ENCODE measurements at regions not wholly inside any gene's neighbourhood (a gene's known extent, or its start where the extent isn't known, plus 50 kb on each side); places are given as distances from the start of the nearest gene placed in this dataset.

- no peaks in the 10 kb centered on the region for H3K27me3 ChIP-seq (ENCODE audit: control insufficient read depth in 3 of 3, insufficient read depth in 3 of 3, low read length in 3 of 3)
- FAIRE-seq = no peak
- no peak overlapping the region for H3K27ac ChIP-seq (ENCODE audit: low read depth in 1 of 3, low read length in 2 of 3)
- H3K4me1 ChIP-seq (ENCODE audit: control insufficient read depth in 3 of 3, insufficient read depth in 2 of 3, low read depth in 1 of 3, low read length in 2 of 3) = no peaks in the 10 kb centered on the region
- no peak for DNase-seq
- H3K36me3 ChIP-seq (ENCODE audit: control insufficient read depth in 3 of 3, insufficient read depth in 2 of 3, low read depth in 1 of 3, low read length in 3 of 3) = no peaks in the 10 kb centered on the region
- no peak overlapping the region for H3K4me3 ChIP-seq (ENCODE audit: low read depth in 1 of 3, low read length in 3 of 3)
- H3K9me3 ChIP-seq (ENCODE audit: control insufficient read depth in 2 of 2, insufficient read depth in 1 of 2, low read depth in 1 of 2, low read length in 1 of 2) = no peaks in the 10 kb centered on the region
Observed at GRCh38 chr4:28386776-28387175, 1526.1 kb downstream of the STIM2 start.

GRCh38 chr4:28388471-28388870, 1527.8 kb downstream of the STIM2 start:
- Histone ChIP-seq H3K27ac (ENCODE audit: low read depth in 1 of 3, low read length in 2 of 3) (no peak overlapping the region), H3K36me3 (ENCODE audit: control insufficient read depth in 3 of 3, insufficient read depth in 2 of 3, low read depth in 1 of 3, low read length in 3 of 3) (no peaks in the 10 kb centered on the region), H3K27me3 (ENCODE audit: control insufficient read depth in 3 of 3, insufficient read depth in 3 of 3, low read length in 3 of 3) (no peaks in the 10 kb centered on the region), H3K9me3 (ENCODE audit: control insufficient read depth in 2 of 2, insufficient read depth in 1 of 2, low read depth in 1 of 2, low read length in 1 of 2) (no peaks in the 10 kb centered on the region), H3K4me1 (ENCODE audit: control insufficient read depth in 3 of 3, insufficient read depth in 2 of 3, low read depth in 1 of 3, low read length in 2 of 3) (no peaks in the 10 kb centered on the region), H3K4me3 (ENCODE audit: low read depth in 1 of 3, low read length in 3 of 3) (no peak overlapping the region)
- WGBS, 3 donors = 47 to 63% (median 59%) methylated on average over 2 of the region's 2 CpGs
- FAIRE-seq (no peak), DNase-seq (no peak)

- no peak for FAIRE-seq
- 67 to 77% (median 73%) methylated on average over 4 of the region's 4 CpGs for WGBS, 3 donors
- H3K4me3 ChIP-seq (ENCODE audit: low read depth in 1 of 3, low read length in 3 of 3) = no peak overlapping the region
- DNase-seq = no peak
- no peaks in the 10 kb centered on the region for H3K4me1 ChIP-seq (ENCODE audit: control insufficient read depth in 3 of 3, insufficient read depth in 2 of 3, low read depth in 1 of 3, low read length in 2 of 3)
- no peaks in the 10 kb centered on the region for H3K36me3 ChIP-seq (ENCODE audit: control insufficient read depth in 3 of 3, insufficient read depth in 2 of 3, low read depth in 1 of 3, low read length in 3 of 3)
- no peaks in the 10 kb centered on the region for H3K27me3 ChIP-seq (ENCODE audit: control insufficient read depth in 3 of 3, insufficient read depth in 3 of 3, low read length in 3 of 3)
- no peaks in the 10 kb centered on the region for H3K9me3 ChIP-seq (ENCODE audit: control insufficient read depth in 2 of 2, insufficient read depth in 1 of 2, low read depth in 1 of 2, low read length in 1 of 2)
- no peak overlapping the region for H3K27ac ChIP-seq (ENCODE audit: low read depth in 1 of 3, low read length in 2 of 3)
Observed at GRCh38 chr4:28391877-28392276, 1531.2 kb downstream of the STIM2 start.

- Histone ChIP-seq H3K9me3 (ENCODE audit: control insufficient read depth in 2 of 2, insufficient read depth in 1 of 2, low read depth in 1 of 2, low read length in 1 of 2) (peaks cover 0 to 7% of the 10 kb centered on the region in 2 donors), H3K4me1 (ENCODE audit: control insufficient read depth in 3 of 3, insufficient read depth in 2 of 3, low read depth in 1 of 3, low read length in 2 of 3) (no peaks in the 10 kb centered on the region), H3K36me3 (ENCODE audit: control insufficient read depth in 3 of 3, insufficient read depth in 2 of 3, low read depth in 1 of 3, low read length in 3 of 3) (no peaks in the 10 kb centered on the region), H3K4me3 (ENCODE audit: low read depth in 1 of 3, low read length in 3 of 3) (no peak overlapping the region), H3K27me3 (ENCODE audit: control insufficient read depth in 3 of 3, insufficient read depth in 3 of 3, low read length in 3 of 3) (no peaks in the 10 kb centered on the region), H3K27ac (ENCODE audit: low read depth in 1 of 3, low read length in 2 of 3) (no peak overlapping the region)
- WGBS, 3 donors = 81 to 91% (median 88%) methylated on average over 13 of the region's 13 CpGs
- no peak for DNase-seq
- no peak for FAIRE-seq
Observed at GRCh38 chr4:28402751-28403150, 1542.1 kb downstream of the STIM2 start.

- no peak overlapping the region for H3K4me3 ChIP-seq (ENCODE audit: low read depth in 1 of 3, low read length in 3 of 3)
- H3K27ac ChIP-seq (ENCODE audit: low read depth in 1 of 3, low read length in 2 of 3) = no peak overlapping the region
- no peaks in the 10 kb centered on the region for H3K27me3 ChIP-seq (ENCODE audit: control insufficient read depth in 3 of 3, insufficient read depth in 3 of 3, low read length in 3 of 3)
- WGBS, 3 donors = 77 to 85% (median 78%) methylated on average over 1 of the region's 1 CpG
- H3K36me3 ChIP-seq (ENCODE audit: control insufficient read depth in 3 of 3, insufficient read depth in 2 of 3, low read depth in 1 of 3, low read length in 3 of 3) = no peaks in the 10 kb centered on the region
- H3K4me1 ChIP-seq (ENCODE audit: control insufficient read depth in 3 of 3, insufficient read depth in 2 of 3, low read depth in 1 of 3, low read length in 2 of 3) = no peaks in the 10 kb centered on the region
- no peaks in the 10 kb centered on the region for H3K9me3 ChIP-seq (ENCODE audit: control insufficient read depth in 2 of 2, insufficient read depth in 1 of 2, low read depth in 1 of 2, low read length in 1 of 2)
- DNase-seq = no peak
- FAIRE-seq = no peak
Observed at GRCh38 chr4:28421221-28421620, 1560.6 kb downstream of the STIM2 start.

- 33 to 44% (median 38%) methylated on average over 1 of the region's 1 CpG for WGBS, 3 donors
- FAIRE-seq (no peak), DNase-seq (no peak)
- no peaks in the 10 kb centered on the region for H3K4me1 ChIP-seq (ENCODE audit: control insufficient read depth in 3 of 3, insufficient read depth in 2 of 3, low read depth in 1 of 3, low read length in 2 of 3)
- no peaks in the 10 kb centered on the region for H3K27me3 ChIP-seq (ENCODE audit: control insufficient read depth in 3 of 3, insufficient read depth in 3 of 3, low read length in 3 of 3)
- no peaks in the 10 kb centered on the region for H3K36me3 ChIP-seq (ENCODE audit: control insufficient read depth in 3 of 3, insufficient read depth in 2 of 3, low read depth in 1 of 3, low read length in 3 of 3)
- H3K27ac ChIP-seq (ENCODE audit: low read depth in 1 of 3, low read length in 2 of 3) = no peak overlapping the region
- no peaks in the 10 kb centered on the region for H3K9me3 ChIP-seq (ENCODE audit: control insufficient read depth in 2 of 2, insufficient read depth in 1 of 2, low read depth in 1 of 2, low read length in 1 of 2)
- H3K4me3 ChIP-seq (ENCODE audit: low read depth in 1 of 3, low read length in 3 of 3) = no peak overlapping the region
Observed at GRCh38 chr4:28426251-28426650, 1565.6 kb downstream of the STIM2 start.

GRCh38 chr4:28427306-28428085, 1566.9 kb downstream of the STIM2 start:
- 72 to 79% (median 79%) methylated on average over 4 of the region's 4 CpGs for WGBS, 3 donors
- FAIRE-seq = no peak
- no peaks in the 10 kb centered on the region for H3K9me3 ChIP-seq (ENCODE audit: control insufficient read depth in 2 of 2, insufficient read depth in 1 of 2, low read depth in 1 of 2, low read length in 1 of 2)
- no peak overlapping the region for H3K27ac ChIP-seq (ENCODE audit: low read depth in 1 of 3, low read length in 2 of 3)
- H3K4me1 ChIP-seq (ENCODE audit: control insufficient read depth in 3 of 3, insufficient read depth in 2 of 3, low read depth in 1 of 3, low read length in 2 of 3) = no peaks in the 10 kb centered on the region
- H3K36me3 ChIP-seq (ENCODE audit: control insufficient read depth in 3 of 3, insufficient read depth in 2 of 3, low read depth in 1 of 3, low read length in 3 of 3) = no peaks in the 10 kb centered on the region
- DNase-seq = no peak
- no peak overlapping the region for H3K4me3 ChIP-seq (ENCODE audit: low read depth in 1 of 3, low read length in 3 of 3)
- no peaks in the 10 kb centered on the region for H3K27me3 ChIP-seq (ENCODE audit: control insufficient read depth in 3 of 3, insufficient read depth in 3 of 3, low read length in 3 of 3)

- no peaks in the 10 kb centered on the region for H3K9me3 ChIP-seq (ENCODE audit: control insufficient read depth in 2 of 2, insufficient read depth in 1 of 2, low read depth in 1 of 2, low read length in 1 of 2)
- FAIRE-seq = no peak
- WGBS, 3 donors = 82 to 92% (median 83%) methylated on average over 7 of the region's 7 CpGs
Observed at GRCh38 chr4:28432348-28433025, 1571.8 kb downstream of the STIM2 start.

More at GRCh38 chr4:28432348-28433025, 1571.8 kb downstream of the STIM2 start:
- no peak for DNase-seq
- Histone ChIP-seq H3K4me1 (ENCODE audit: control insufficient read depth in 3 of 3, insufficient read depth in 2 of 3, low read depth in 1 of 3, low read length in 2 of 3) (no peaks in the 10 kb centered on the region), H3K4me3 (ENCODE audit: low read depth in 1 of 3, low read length in 3 of 3) (no peak overlapping the region), H3K27ac (ENCODE audit: low read depth in 1 of 3, low read length in 2 of 3) (no peak overlapping the region), H3K27me3 (ENCODE audit: control insufficient read depth in 3 of 3, insufficient read depth in 3 of 3, low read length in 3 of 3) (no peaks in the 10 kb centered on the region), H3K36me3 (ENCODE audit: control insufficient read depth in 3 of 3, insufficient read depth in 2 of 3, low read depth in 1 of 3, low read length in 3 of 3) (no peaks in the 10 kb centered on the region)
